ENCODE measurements at regions not wholly inside any gene's neighbourhood (a gene's known extent, or its start where the extent isn't known, plus 50 kb on each side); places are given as distances from the start of the nearest gene placed in this dataset.

DNA sequence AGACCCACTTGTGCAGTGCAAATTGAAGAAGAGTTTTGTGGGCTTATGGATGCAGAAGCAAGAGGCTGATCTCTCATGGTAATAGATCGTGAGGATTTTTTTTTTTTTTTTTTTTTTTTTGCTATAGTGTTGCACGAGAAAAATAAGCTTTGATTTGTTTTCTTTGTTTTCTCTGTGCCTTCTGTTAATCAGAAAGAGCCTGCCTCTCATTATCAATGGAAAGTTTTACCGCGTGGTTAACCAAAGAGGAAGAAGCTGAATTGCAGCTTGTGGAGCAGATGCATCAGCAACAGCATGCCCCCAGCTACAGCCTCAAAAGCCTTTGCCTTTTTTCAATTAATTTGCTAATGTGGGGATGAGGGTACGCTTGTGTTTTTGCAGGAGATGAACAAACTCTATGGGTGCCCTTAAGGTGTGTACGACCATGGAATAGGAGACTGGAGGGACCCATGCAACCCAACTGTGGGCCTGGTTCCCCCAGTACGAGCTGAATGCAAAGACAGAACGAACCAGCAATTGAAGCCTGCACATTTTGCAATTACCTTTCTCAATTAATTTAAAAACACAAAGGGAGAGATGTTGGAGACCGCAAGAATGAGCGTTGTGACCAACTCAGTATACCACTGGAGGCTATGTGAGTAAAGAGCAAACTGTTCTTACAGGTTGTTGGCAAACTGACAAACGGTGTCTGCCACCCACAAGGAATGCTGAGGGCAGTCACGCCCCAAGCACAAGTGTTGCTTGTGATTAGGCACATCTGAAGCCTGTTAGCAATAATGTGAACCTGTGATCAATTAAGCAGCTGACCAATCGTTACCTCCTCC, 58.6 kb upstream of the SPRY2 start:
- TF ChIP-seq, protein P1, sequence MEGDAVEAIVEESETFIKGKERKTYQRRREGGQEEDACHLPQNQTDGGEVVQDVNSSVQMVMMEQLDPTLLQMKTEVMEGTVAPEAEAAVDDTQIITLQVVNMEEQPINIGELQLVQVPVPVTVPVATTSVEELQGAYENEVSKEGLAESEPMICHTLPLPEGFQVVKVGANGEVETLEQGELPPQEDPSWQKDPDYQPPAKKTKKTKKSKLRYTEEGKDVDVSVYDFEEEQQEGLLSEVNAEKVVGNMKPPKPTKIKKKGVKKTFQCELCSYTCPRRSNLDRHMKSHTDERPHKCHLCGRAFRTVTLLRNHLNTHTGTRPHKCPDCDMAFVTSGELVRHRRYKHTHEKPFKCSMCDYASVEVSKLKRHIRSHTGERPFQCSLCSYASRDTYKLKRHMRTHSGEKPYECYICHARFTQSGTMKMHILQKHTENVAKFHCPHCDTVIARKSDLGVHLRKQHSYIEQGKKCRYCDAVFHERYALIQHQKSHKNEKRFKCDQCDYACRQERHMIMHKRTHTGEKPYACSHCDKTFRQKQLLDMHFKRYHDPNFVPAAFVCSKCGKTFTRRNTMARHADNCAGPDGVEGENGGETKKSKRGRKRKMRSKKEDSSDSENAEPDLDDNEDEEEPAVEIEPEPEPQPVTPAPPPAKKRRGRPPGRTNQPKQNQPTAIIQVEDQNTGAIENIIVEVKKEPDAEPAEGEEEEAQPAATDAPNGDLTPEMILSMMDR (IDR thresholded peaks at IDR 0.05; ENCODE audit: poor library complexity, severe bottlenecking) = no peak
- TF ChIP-seq EP300 (conservative IDR thresholded peaks at IDR 0.05; ENCODE audit: poor library complexity, severe bottlenecking) = no peak
